ENCODE measurements at regions not wholly inside any gene's neighbourhood (a gene's known extent, or its start where the extent isn't known, plus 50 kb on each side); places are given as distances from the start of the nearest gene placed in this dataset.

DNA sequence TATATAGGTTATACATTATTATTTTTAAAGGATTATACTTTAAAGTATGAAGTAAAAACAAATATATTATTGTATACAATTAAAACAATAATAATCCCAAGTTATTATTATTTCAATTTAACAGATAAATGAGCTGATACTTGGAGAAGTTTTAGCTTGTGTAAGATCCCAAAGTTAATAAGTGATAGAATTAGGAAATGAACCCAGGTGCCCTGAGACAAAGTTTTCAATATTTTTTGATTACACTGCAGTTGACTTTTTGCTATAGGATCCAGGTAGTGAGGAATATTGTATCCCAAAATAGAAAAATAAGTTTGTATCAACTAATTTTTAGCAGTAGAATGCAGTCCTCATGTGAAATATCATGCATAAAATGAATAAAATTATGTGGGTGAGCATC, 543.2 kb upstream of the ZNF608 start:
- H3K27ac Mint-ChIP-seq (ENCODE audit: low read depth), result no peak overlapping the region

DNA sequence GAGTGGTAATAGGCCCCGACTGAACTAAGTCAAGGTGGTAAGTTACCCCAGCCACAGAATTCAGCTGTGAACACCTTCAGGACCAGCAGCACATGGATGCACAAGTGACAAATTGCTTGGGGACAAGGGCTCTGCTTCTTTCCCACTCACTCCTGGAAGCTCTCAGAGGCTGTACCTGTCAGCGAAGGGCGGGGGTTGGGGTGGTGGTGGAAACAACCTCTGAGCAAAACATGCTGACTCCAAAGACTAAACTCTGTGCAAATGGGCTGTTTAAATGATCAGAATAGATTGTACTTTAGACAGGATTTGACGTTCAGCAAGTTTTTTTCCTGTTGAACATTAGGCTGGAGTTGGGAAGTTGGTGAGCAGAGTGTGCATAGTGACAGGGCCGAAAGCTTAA, 544.5 kb upstream of the ZNF608 start:
- DNase-seq (ENCODE audit: low spot score in 2 of 2) (no peak), ATAC-seq (replicated peaks; ENCODE audit: extremely low read depth, poor library complexity, severe bottlenecking) (no peak)
- no peaks in the 10 kb centered on the region for H3K27me3 Mint-ChIP-seq
- peaks cover 11% of the 10 kb centered on the region for H3K9me3 Mint-ChIP-seq
- no peaks in the 10 kb centered on the region for H3K36me3 Mint-ChIP-seq (ENCODE audit: insufficient read depth)
- H3K4me1 Mint-ChIP-seq, result no peaks in the 10 kb centered on the region
- no peak overlapping the region for H3K27ac Mint-ChIP-seq (ENCODE audit: low read depth)
- no peak overlapping the region for H3K4me3 Mint-ChIP-seq

More for the DNA sequence above, 543.2 kb upstream of the ZNF608 start:
- no peaks in the 10 kb centered on the region for H3K27me3 Mint-ChIP-seq
- ATAC-seq (replicated peaks; ENCODE audit: extremely low read depth, poor library complexity, severe bottlenecking) (no peak), DNase-seq (ENCODE audit: low spot score in 2 of 2) (no peak)
- peaks cover 11% of the 10 kb centered on the region for H3K9me3 Mint-ChIP-seq
- H3K4me3 Mint-ChIP-seq, result no peak overlapping the region
- H3K36me3 Mint-ChIP-seq (ENCODE audit: insufficient read depth), result no peaks in the 10 kb centered on the region
- H3K4me1 Mint-ChIP-seq, result no peaks in the 10 kb centered on the region

DNA sequence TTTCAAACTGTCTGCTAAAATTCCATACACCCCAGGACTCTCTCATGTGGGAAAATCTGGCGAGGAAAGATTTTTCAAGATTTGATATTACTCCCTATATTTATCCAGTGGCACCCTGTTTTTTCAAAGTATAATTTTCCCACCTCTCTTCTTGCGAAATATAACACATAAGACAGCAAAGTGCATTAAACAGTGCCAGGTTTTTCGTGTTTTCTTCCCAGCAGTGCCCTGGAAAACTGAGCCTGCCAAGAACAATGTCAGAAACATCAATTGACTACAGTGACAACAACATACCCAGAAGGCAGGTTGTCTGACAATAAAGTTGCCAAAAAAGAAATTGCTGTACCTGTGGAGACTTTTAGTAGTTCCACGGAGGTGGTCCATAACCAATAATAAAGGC, 545.0 kb upstream of the ZNF608 start:
- Mint-ChIP-seq H3K4me1 (no peaks in the 10 kb centered on the region), H3K4me3 (no peak overlapping the region)

DNA sequence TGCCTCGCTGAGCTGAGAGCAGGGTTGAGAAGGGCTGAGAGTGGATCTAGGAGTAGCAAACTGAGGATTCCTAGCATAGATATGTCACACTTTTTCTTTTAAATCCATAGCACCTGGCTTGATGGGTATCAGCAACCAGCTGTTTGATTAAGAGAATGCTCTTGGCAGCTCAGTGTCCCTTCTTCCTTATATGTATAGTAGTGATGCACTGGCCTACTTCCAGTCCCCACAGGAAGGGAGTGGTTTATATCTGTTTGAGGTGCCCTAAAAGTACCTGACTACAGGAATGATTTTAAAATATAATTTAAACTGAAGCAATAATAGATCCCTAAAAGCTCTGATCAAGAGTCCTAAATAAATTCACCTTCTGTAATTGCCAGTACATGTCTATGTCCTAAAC, 546.8 kb upstream of the ZNF608 start:
- Mint-ChIP-seq H3K27ac (ENCODE audit: low read depth) (no peak overlapping the region), H3K36me3 (ENCODE audit: insufficient read depth) (no peaks in the 10 kb centered on the region), H3K9me3 (peaks cover 22% of the 10 kb centered on the region), H3K27me3 (no peaks in the 10 kb centered on the region), H3K4me1 (no peaks in the 10 kb centered on the region), H3K4me3 (no peak overlapping the region)
- ATAC-seq (replicated peaks; ENCODE audit: extremely low read depth, poor library complexity, severe bottlenecking) (no peak), DNase-seq (ENCODE audit: low spot score in 2 of 2) (no peak)

More for the DNA sequence above, 545.0 kb upstream of the ZNF608 start:
- Mint-ChIP-seq H3K36me3 (ENCODE audit: insufficient read depth) (no peaks in the 10 kb centered on the region), H3K27me3 (no peaks in the 10 kb centered on the region), H3K9me3 (peaks cover 14% of the 10 kb centered on the region), H3K27ac (ENCODE audit: low read depth) (no peak overlapping the region)
- no peak for DNase-seq (ENCODE audit: low spot score in 2 of 2)
- no peak for ATAC-seq (replicated peaks; ENCODE audit: extremely low read depth, poor library complexity, severe bottlenecking)

GRCh38 chr5:125293726-125294125, 547.3 kb upstream of the ZNF608 start:
- Mint-ChIP-seq H3K9me3 (peaks cover 27% of the 10 kb centered on the region), H3K4me3 (no peak overlapping the region), H3K4me1 (no peaks in the 10 kb centered on the region), H3K36me3 (ENCODE audit: insufficient read depth) (no peaks in the 10 kb centered on the region), H3K27ac (ENCODE audit: low read depth) (no peak overlapping the region), H3K27me3 (no peaks in the 10 kb centered on the region)
- DNase-seq (ENCODE audit: low spot score in 2 of 2) (no peak), ATAC-seq (replicated peaks; ENCODE audit: extremely low read depth, poor library complexity, severe bottlenecking) (no peak)

DNA sequence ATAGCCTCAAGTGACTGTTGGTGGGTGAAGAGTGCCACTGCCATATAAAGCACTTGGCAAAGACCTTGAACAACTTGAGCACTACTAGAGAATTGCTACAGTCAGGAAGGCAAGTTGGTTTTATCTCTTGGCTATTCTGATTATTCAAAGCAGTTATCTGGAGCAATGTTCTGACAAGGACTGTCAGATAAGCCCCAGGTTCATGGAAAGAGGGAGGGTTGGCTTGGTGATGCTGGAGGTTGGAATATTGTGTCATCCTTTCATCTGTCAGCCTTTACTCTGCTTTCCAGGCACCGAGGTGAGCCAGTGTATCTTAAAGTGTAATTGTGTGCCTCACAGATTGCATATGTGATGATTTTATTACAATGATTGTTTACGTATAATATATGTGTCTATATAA, 548.4 kb upstream of the ZNF608 start:
- ATAC-seq (replicated peaks; ENCODE audit: extremely low read depth, poor library complexity, severe bottlenecking) (no peak), DNase-seq (ENCODE audit: low spot score in 2 of 2) (no peak)
- Mint-ChIP-seq H3K27ac (ENCODE audit: low read depth) (no peak overlapping the region), H3K4me1 (no peaks in the 10 kb centered on the region), H3K27me3 (no peaks in the 10 kb centered on the region), H3K4me3 (no peak overlapping the region), H3K36me3 (ENCODE audit: insufficient read depth) (no peaks in the 10 kb centered on the region), H3K9me3 (peaks cover 28% of the 10 kb centered on the region)

- Mint-ChIP-seq H3K4me1 (no peaks in the 10 kb centered on the region), H3K9me3 (peaks cover 26% of the 10 kb centered on the region), H3K36me3 (ENCODE audit: insufficient read depth) (no peaks in the 10 kb centered on the region), H3K27me3 (no peaks in the 10 kb centered on the region), H3K27ac (ENCODE audit: low read depth) (no peak overlapping the region), H3K4me3 (no peak overlapping the region)
- ATAC-seq (replicated peaks; ENCODE audit: extremely low read depth, poor library complexity, severe bottlenecking), result no peak
- no peak for DNase-seq (ENCODE audit: low spot score in 2 of 2)
These were observed 549.0 kb upstream of the ZNF608 start for GRCh38 chr5:125295405-125295872.

DNA sequence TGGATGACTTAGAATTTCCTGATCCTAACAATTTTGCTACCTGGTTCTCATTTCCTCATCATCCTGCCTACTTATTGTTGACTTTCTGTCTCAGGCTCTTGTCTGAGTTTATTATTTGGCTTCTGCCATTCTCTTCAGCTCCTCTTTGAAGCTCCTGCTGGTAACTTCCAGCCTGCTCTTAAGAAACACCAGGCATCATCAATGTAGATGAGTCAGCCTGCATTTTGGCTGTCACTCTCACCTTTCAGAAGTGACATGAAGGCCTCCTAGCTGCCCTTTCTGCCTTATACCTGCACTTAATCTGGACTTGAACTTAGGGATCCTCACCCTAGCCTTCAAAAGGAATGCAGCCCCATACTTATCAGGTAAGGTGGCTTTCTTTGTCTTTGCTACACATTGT, 551.8 kb upstream of the ZNF608 start:
- Mint-ChIP-seq H3K9me3 (peaks cover 22% of the 10 kb centered on the region), H3K27ac (ENCODE audit: low read depth) (no peak overlapping the region)

DNA sequence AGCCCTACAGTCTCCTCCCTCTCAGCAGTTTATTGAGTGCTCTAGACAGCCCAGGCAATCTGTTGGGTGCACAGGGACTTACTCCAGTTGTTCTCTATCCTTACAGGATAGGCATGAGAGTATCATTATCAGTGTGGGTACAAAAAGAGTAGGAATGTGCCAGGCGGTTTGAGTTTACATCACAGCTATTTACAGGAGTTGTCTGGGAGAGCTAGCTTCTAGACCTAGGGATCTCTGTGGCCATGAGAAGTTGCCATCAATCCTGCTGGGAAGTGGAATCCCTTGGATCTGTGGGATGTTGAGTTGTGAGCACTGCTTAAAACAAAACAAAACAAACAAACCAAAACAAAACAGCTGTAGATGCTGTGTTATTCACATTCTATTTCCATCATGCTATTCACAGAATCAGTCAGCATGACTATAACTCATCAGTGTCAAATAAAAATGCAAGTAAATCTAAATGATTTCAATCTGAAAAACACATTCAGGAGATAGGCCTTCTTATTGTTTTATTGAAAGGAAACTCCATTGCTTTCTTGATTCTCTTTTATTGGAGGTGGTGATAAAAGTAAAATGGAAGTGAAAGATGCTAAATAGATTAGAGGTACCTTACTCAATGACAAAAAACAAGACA, 552.4 kb upstream of the ZNF608 start:
- Mint-ChIP-seq H3K36me3 (ENCODE audit: insufficient read depth) (no peaks in the 10 kb centered on the region), H3K27me3 (no peaks in the 10 kb centered on the region), H3K9me3 (peaks cover 22% of the 10 kb centered on the region), H3K4me3 (no peak overlapping the region), H3K4me1 (no peaks in the 10 kb centered on the region), H3K27ac (ENCODE audit: low read depth) (no peak overlapping the region)
- DNase-seq (ENCODE audit: low spot score in 2 of 2) (no peak), ATAC-seq (replicated peaks; ENCODE audit: extremely low read depth, poor library complexity, severe bottlenecking) (no peak)

More for the DNA sequence above, 551.8 kb upstream of the ZNF608 start:
- Mint-ChIP-seq H3K36me3 (ENCODE audit: insufficient read depth) (no peaks in the 10 kb centered on the region), H3K4me3 (no peak overlapping the region), H3K27me3 (no peaks in the 10 kb centered on the region), H3K4me1 (no peaks in the 10 kb centered on the region)
- ATAC-seq (replicated peaks; ENCODE audit: extremely low read depth, poor library complexity, severe bottlenecking), result no peak
- DNase-seq (ENCODE audit: low spot score in 2 of 2), result no peak

DNA sequence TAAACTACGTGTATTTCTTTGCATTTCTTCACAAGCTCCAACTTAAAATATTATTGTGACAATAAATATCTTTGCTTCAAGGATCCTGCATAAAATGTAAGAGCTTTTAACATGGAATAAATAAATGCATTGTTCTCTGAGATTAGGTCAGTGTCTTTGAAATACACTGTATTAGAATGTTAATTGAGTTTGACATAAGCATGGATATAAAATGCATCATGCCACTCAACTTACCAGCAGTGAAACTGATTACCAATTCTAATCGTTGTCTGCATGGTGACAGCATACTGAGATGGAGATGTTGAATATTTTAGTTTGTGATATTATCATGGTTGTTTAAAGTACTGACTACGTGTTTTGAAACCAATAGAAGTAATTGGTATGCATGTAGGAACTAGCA, 555.3 kb upstream of the ZNF608 start:
- H3K4me3 Mint-ChIP-seq, result no peak overlapping the region
- H3K27ac Mint-ChIP-seq (ENCODE audit: low read depth), result no peak overlapping the region
- no peaks in the 10 kb centered on the region for H3K27me3 Mint-ChIP-seq
- no peaks in the 10 kb centered on the region for H3K4me1 Mint-ChIP-seq
- no peak for DNase-seq (ENCODE audit: low spot score in 2 of 2)
- H3K36me3 Mint-ChIP-seq (ENCODE audit: insufficient read depth), result no peaks in the 10 kb centered on the region
- peaks cover 16% of the 10 kb centered on the region for H3K9me3 Mint-ChIP-seq
- ATAC-seq (replicated peaks; ENCODE audit: extremely low read depth, poor library complexity, severe bottlenecking), result no peak

DNA sequence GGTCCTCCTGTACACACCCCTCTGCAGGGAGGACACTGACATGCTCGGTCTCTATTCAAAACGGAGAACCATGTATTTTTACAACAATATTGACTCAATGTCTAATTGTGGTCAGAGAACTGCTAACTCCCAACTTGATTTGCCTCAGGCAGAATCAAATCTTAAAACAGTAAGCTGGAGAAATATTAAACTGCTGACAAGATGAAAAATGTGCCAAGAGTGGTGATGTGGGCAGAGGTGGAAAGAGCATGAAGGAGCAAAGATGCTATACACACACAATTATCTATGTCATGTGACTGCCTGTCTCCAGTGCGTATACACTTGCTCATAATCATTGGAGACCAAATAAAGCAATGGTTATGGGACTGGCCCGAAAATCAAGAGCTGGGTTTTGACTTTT, 556.1 kb upstream of the ZNF608 start:
- ATAC-seq (replicated peaks; ENCODE audit: extremely low read depth, poor library complexity, severe bottlenecking), result no peak
- Mint-ChIP-seq H3K27ac (ENCODE audit: low read depth) (no peak overlapping the region), H3K4me3 (no peak overlapping the region), H3K27me3 (no peaks in the 10 kb centered on the region), H3K4me1 (no peaks in the 10 kb centered on the region), H3K9me3 (peaks cover 16% of the 10 kb centered on the region), H3K36me3 (ENCODE audit: insufficient read depth) (no peaks in the 10 kb centered on the region)
- no peak for DNase-seq (ENCODE audit: low spot score in 2 of 2)

- DNase-seq (ENCODE audit: low spot score in 2 of 2) (no peak), ATAC-seq (replicated peaks; ENCODE audit: extremely low read depth, poor library complexity, severe bottlenecking) (no peak)
- Mint-ChIP-seq H3K27me3 (no peaks in the 10 kb centered on the region), H3K4me3 (no peak overlapping the region), H3K9me3 (peaks cover 22% of the 10 kb centered on the region), H3K36me3 (ENCODE audit: insufficient read depth) (no peaks in the 10 kb centered on the region), H3K27ac (ENCODE audit: low read depth) (no peak overlapping the region), H3K4me1 (no peaks in the 10 kb centered on the region)
These were observed 560.3 kb upstream of the ZNF608 start for GRCh38 chr5:125306741-125307140.

DNA sequence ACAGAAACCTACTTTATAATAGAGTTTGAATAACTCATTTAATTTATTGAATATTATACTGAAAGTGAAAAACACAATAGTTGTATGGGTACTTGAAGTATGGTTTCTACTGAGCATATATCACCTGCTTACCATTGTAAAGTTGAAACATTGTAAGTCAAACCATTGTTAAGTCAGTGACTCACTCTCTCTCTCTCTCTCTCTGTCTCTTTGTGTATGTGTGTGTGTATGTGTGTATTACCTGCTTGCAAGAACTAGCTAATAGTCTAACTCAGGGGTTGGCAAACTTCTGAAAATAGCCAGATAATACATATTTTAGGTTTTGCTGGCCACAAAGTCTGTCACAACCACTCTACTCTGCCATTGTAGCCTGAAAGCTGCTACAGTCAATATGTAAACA, 564.3 kb upstream of the ZNF608 start:
- Mint-ChIP-seq H3K27ac (ENCODE audit: low read depth) (no peak overlapping the region), H3K36me3 (ENCODE audit: insufficient read depth) (no peaks in the 10 kb centered on the region), H3K9me3 (peaks cover 27% of the 10 kb centered on the region), H3K4me3 (no peak overlapping the region), H3K4me1 (no peaks in the 10 kb centered on the region), H3K27me3 (no peaks in the 10 kb centered on the region)
- ATAC-seq (replicated peaks; ENCODE audit: extremely low read depth, poor library complexity, severe bottlenecking), result no peak
- DNase-seq (ENCODE audit: low spot score in 2 of 2), result no peak
